GM13977 (cell line): ENCODE measurements at regions not wholly inside any gene's neighbourhood (a gene's known extent, or its start where the extent isn't known, plus 50 kb on each side); places are given as distances from the start of the nearest gene placed in this dataset.

Experiments
- DNase-seq: peaks from one replicate; pipeline ENCODE4 v3.0.0; 2012; ENCODE audit warnings: low spot score
- CTCF ChIP-seq: IDR thresholded peaks from 2 replicates; pipeline ENCODE4 v1.5.1; 2012; ENCODE audit warnings: mild to moderate bottlenecking, control low read depth; ENCODE audit not compliant: insufficient read depth; ENCODE audit errors: extremely low read depth, missing control alignments
- in situ Hi-C: fragments of 300-500 bp; cut with MboI; formaldehyde crosslinking; loops from one replicate; pipeline ENCODE4 v1.12.0; 2022; ENCODE audit warnings: low sequenced_read_pairs, low pct_unique_long_range_greater_than_20kb, mixed read lengths, inconsistent platforms; ENCODE audit not compliant: unreplicated experiment

GRCh38 chr6:22653980-22654610 is 84.7 kb downstream of the HDGFL1 start:
- no peak for TF ChIP-seq CTCF
- in situ Hi-C loops = no loop called here
- DNase-seq = no peak

- in situ Hi-C loops = no loop called here
- no peak for TF ChIP-seq CTCF
- DNase-seq = no peak
These were observed 87.5 kb downstream of the HDGFL1 start for GRCh38 chr6:22656706-22657351.

- DNase-seq = no peak
- in situ Hi-C loops = no loop called here
- TF ChIP-seq CTCF = no peak
These were observed 88.1 kb downstream of the HDGFL1 start for GRCh38 chr6:22657352-22657980.

- TF ChIP-seq CTCF = no peak
- in situ Hi-C loops = no loop called here
- DNase-seq = no peak
These were observed 88.8 kb downstream of the HDGFL1 start for GRCh38 chr6:22658183-22658582.

GRCh38 chr6:22658934-22659333 is 89.6 kb downstream of the HDGFL1 start:
- no peak for DNase-seq
- no peak for TF ChIP-seq CTCF
- in situ Hi-C loops = no loop called here

- TF ChIP-seq CTCF = no peak
- in situ Hi-C loops = no loop called here
- no peak for DNase-seq
These were observed 95.6 kb downstream of the HDGFL1 start for GRCh38 chr6:22664968-22665367.
